GM19035 (cell line): ENCODE measurements at regions not wholly inside any gene's neighbourhood (a gene's known extent, or its start where the extent isn't known, plus 50 kb on each side); places are given as distances from the start of the nearest gene placed in this dataset.
"Not testable (repeated sequence)": the region's sequence is repeated elsewhere in the genome, so short reads cannot be mapped to it uniquely, and the experiment has no call there.

ENCODE experiments used
- ATAC-seq: cut with Tn5 transposase; IDR thresholded peaks from one replicate; pipeline ENCODE4 v1.9.1; 2021; ENCODE audit not compliant: unreplicated experiment

- ATAC-seq: no peak
Observed at GRCh38 chr9:118624608-118625007, 744.6 kb downstream of the BRINP1 start.

- no peak for ATAC-seq
Observed at GRCh38 chr9:118630079-118630478, 739.2 kb downstream of the BRINP1 start.

GRCh38 chr9:118630931-118631595 is 738.2 kb downstream of the BRINP1 start:
- no peak for ATAC-seq

GRCh38 chr9:118631956-118632355 is 737.3 kb downstream of the BRINP1 start:
- ATAC-seq: no peak

GRCh38 chr9:118635416-118635815 is 733.8 kb downstream of the BRINP1 start:
- ATAC-seq: no peak

GRCh38 chr9:118637681-118638080 is 731.6 kb downstream of the BRINP1 start:
- no peak for ATAC-seq

- no peak for ATAC-seq
Observed at GRCh38 chr9:118640836-118641560, 728.2 kb downstream of the BRINP1 start.

GRCh38 chr9:118643118-118643517 is 726.1 kb downstream of the BRINP1 start:
- no peak for ATAC-seq

GRCh38 chr9:118644066-118644465 is 725.2 kb downstream of the BRINP1 start:
- no peak for ATAC-seq

GRCh38 chr9:118647331-118647730 is 721.9 kb downstream of the BRINP1 start:
- ATAC-seq: no peak

- no peak for ATAC-seq
Observed at GRCh38 chr9:118650417-118650816, 718.8 kb downstream of the BRINP1 start.

- no peak for ATAC-seq
Observed at GRCh38 chr9:118651511-118651910, 717.7 kb downstream of the BRINP1 start.

- no peak for ATAC-seq
Observed at GRCh38 chr9:118652258-118652657, 717.0 kb downstream of the BRINP1 start.

GRCh38 chr9:118652912-118653311 is 716.3 kb downstream of the BRINP1 start:
- no peak for ATAC-seq

- ATAC-seq: no peak
Observed at GRCh38 chr9:118659011-118659410, 710.2 kb downstream of the BRINP1 start.

GRCh38 chr9:118665226-118665919 is 703.9 kb downstream of the BRINP1 start:
- ATAC-seq: no peak

GRCh38 chr9:118670011-118670953 is 699.0 kb downstream of the BRINP1 start:
- ATAC-seq: no peak

GRCh38 chr9:118674942-118675341 is 694.3 kb downstream of the BRINP1 start:
- ATAC-seq: no peak

GRCh38 chr9:118677936-118678653 is 691.1 kb downstream of the BRINP1 start:
- not testable (repeated sequence) for ATAC-seq

- ATAC-seq: no peak
Observed at GRCh38 chr9:118686959-118687358, 682.3 kb downstream of the BRINP1 start.
